ENCODE measurements at regions not wholly inside any gene's neighbourhood (a gene's known extent, or its start where the extent isn't known, plus 50 kb on each side); places are given as distances from the start of the nearest gene placed in this dataset.

DNA sequence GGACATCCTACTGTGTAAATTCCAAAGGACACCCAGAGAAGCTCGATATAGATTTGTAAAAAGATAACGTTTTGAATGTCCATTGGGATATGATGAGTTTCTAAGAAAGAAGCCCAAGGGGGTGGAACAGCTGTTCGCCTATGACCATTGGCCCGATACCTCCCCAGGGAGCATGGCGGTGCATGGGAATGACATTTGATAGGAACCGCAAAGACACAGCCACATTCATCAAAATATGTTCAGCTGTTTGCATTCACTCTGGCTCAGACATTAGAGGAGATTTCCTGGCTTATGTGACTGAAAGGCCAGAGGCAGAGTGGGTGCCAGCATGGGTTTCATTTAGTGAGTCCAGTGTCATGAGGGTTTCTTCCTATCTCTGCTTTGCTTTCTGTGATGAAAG, 56.0 kb upstream of the BAIAP2L1 start:
- Mint-ChIP-seq H3K4me3 (no peak overlapping the region), H3K9me3 (peaks cover 17% of the 10 kb centered on the region), H3K27ac (no peak overlapping the region), H3K4me1 (no peaks in the 10 kb centered on the region), H3K27me3 (ENCODE audit: insufficient read depth) (no peaks in the 10 kb centered on the region), H3K36me3 (ENCODE audit: low read depth) (no peaks in the 10 kb centered on the region)
- Histone ChIP-seq H3K9me3 (ENCODE audit: control insufficient read depth, low read length) (peaks cover 5% of the 10 kb centered on the region), H3K27me3 (ENCODE audit: control insufficient read depth, insufficient read depth, low read length, poor library complexity, severe bottlenecking) (no peaks in the 10 kb centered on the region), H3K4me1 (ENCODE audit: control insufficient read depth, insufficient read depth, low read length) (no peaks in the 10 kb centered on the region), H3K27ac (ENCODE audit: low read depth, low read length) (no peak overlapping the region), H3K4me3 (ENCODE audit: low read length) (no peak overlapping the region), H3K9ac (ENCODE audit: extremely low read depth, low read length, poor library complexity, severe bottlenecking) (no peak overlapping the region), H3K36me3 (ENCODE audit: control insufficient read depth, insufficient read depth, low read length) (no peaks in the 10 kb centered on the region)
- 89 to 92% methylated on average over 3 to 6 of the region's 6 CpGs for WGBS, 2 experiments (ENCODE audit: insufficient coverage in 1 of 2, insufficient read length in 1 of 2)
- TF ChIP-seq CTCF (conservative IDR thresholded peaks at IDR 0.05) = no peak
- DNase-seq = no peak

- H3K4me3 ChIP-seq (ENCODE audit: low read length) = no peak overlapping the region
- peaks cover 23% of the 10 kb centered on the region for H3K9me3 Mint-ChIP-seq
- DNase-seq = no peak
Observed at GRCh38 chr7:98452791-98453190, 51.9 kb upstream of the BAIAP2L1 start.

More at GRCh38 chr7:98452791-98453190, 51.9 kb upstream of the BAIAP2L1 start:
- no peaks in the 10 kb centered on the region for H3K27me3 ChIP-seq (ENCODE audit: control insufficient read depth, insufficient read depth, low read length, poor library complexity, severe bottlenecking)
- H3K27ac Mint-ChIP-seq = no peak overlapping the region
- no peaks in the 10 kb centered on the region for H3K4me1 Mint-ChIP-seq
- H3K27ac ChIP-seq (ENCODE audit: low read depth, low read length) = no peak overlapping the region
- H3K27me3 Mint-ChIP-seq (ENCODE audit: insufficient read depth) = peaks cover 2% of the 10 kb centered on the region
- no peak overlapping the region for H3K9ac ChIP-seq (ENCODE audit: extremely low read depth, low read length, poor library complexity, severe bottlenecking)
- WGBS, 2 experiments (ENCODE audit: insufficient coverage in 1 of 2, insufficient read length in 1 of 2) = 88 to 94% methylated on average over 6 to 9 of the region's 9 CpGs
- TF ChIP-seq CTCF (conservative IDR thresholded peaks at IDR 0.05) = no peak
- H3K4me1 ChIP-seq (ENCODE audit: control insufficient read depth, insufficient read depth, low read length) = no peaks in the 10 kb centered on the region
- H3K36me3 ChIP-seq (ENCODE audit: control insufficient read depth, insufficient read depth, low read length) = no peaks in the 10 kb centered on the region
- H3K36me3 Mint-ChIP-seq (ENCODE audit: low read depth) = no peaks in the 10 kb centered on the region
- H3K9me3 ChIP-seq (ENCODE audit: control insufficient read depth, low read length) = peaks cover 5% of the 10 kb centered on the region
- no peak overlapping the region for H3K4me3 Mint-ChIP-seq
